A172 (cell line): ENCODE measurements at regions not wholly inside any gene's neighbourhood (a gene's known extent, or its start where the extent isn't known, plus 50 kb on each side); places are given as distances from the start of the nearest gene placed in this dataset.

Experiments
- DNase-seq: peaks from one replicate; pipeline ENCODE4 v3.0.0-alpha.2; 2015; ENCODE audit warnings: low spot score

GRCh38 chr7:155138204-155138603 is 68.1 kb downstream of the HTR5A start:
- DNase-seq, result no peak

- DNase-seq, result no peak
These were observed 71.4 kb downstream of the HTR5A start for GRCh38 chr7:155141562-155141961.

GRCh38 chr7:155143381-155143780 is 73.3 kb downstream of the HTR5A start:
- DNase-seq, result no peak

- no peak for DNase-seq
These were observed 74.2 kb downstream of the HTR5A start for GRCh38 chr7:155144371-155144770.

- no peak for DNase-seq
These were observed 75.5 kb downstream of the HTR5A start for GRCh38 chr7:155145477-155146255.

GRCh38 chr7:155147172-155147571 is 77.0 kb downstream of the HTR5A start:
- no peak for DNase-seq

GRCh38 chr7:155147624-155148023 is 77.5 kb downstream of the HTR5A start:
- DNase-seq, result no peak

GRCh38 chr7:155153676-155154075 is 83.6 kb downstream of the HTR5A start:
- DNase-seq, result no peak

- no peak for DNase-seq
These were observed 84.5 kb downstream of the HTR5A start for GRCh38 chr7:155154586-155154985.

- DNase-seq, result no peak
These were observed 91.6 kb downstream of the HTR5A start for GRCh38 chr7:155161690-155162089.

GRCh38 chr7:155162422-155162821 is 92.3 kb downstream of the HTR5A start:
- no peak for DNase-seq

GRCh38 chr7:155163696-155164095 is 93.6 kb downstream of the HTR5A start:
- DNase-seq, result no peak

GRCh38 chr7:155164316-155164715 is 94.2 kb downstream of the HTR5A start:
- no peak for DNase-seq

GRCh38 chr7:155166108-155166507 is 96.0 kb downstream of the HTR5A start:
- no peak for DNase-seq

GRCh38 chr7:155166673-155167370 is 96.7 kb downstream of the HTR5A start:
- peak; percentile 56 for DNase-seq

- no peak for DNase-seq
These were observed 97.7 kb downstream of the HTR5A start for GRCh38 chr7:155167706-155168365.

- no peak for DNase-seq
These were observed 98.7 kb downstream of the HTR5A start for GRCh38 chr7:155168597-155169480.

- no peak for DNase-seq
These were observed 99.5 kb downstream of the HTR5A start for GRCh38 chr7:155169498-155170065.

- DNase-seq, result no peak
These were observed 100.2 kb downstream of the HTR5A start for GRCh38 chr7:155170331-155170730.

GRCh38 chr7:155172141-155172540 is 102.0 kb downstream of the HTR5A start:
- no peak for DNase-seq

- DNase-seq, result no peak
These were observed 103.8 kb downstream of the HTR5A start for GRCh38 chr7:155173905-155174304.
